Smooth muscle cell (in vitro differentiated cells): ENCODE measurements at regions not wholly inside any gene's neighbourhood (a gene's known extent, or its start where the extent isn't known, plus 50 kb on each side); places are given as distances from the start of the nearest gene placed in this dataset.

Source experiments
- DNase-seq: peaks from one replicate; lab custom pipeline; 2025; ENCODE audit not compliant: unreplicated experiment; lab: John Stamatoyannopoulos, UW
- H2AFZ ChIP-seq: fragments of 200-600 bp; sonication (generic); 2 replicates; pipeline ENCODE4 v1.6.0; 2016; ENCODE audit warnings: antibody characterized with exemption, low read depth, mild to moderate bottlenecking
- H3F3A ChIP-seq: fragments of 200-600 bp; sonication (generic); 2 replicates; pipeline ENCODE4 v1.6.0; 2017; ENCODE audit warnings: antibody characterized with exemption, low read depth
- H3K27ac ChIP-seq: fragments of 200-600 bp; sonication (generic); 2 replicates; pipeline ENCODE4 v1.5.1; 2016; ENCODE audit warnings: low read depth, mild to moderate bottlenecking
- H3K27me3 ChIP-seq: fragments of 200-600 bp; sonication (generic); 2 replicates; pipeline ENCODE4 v1.6.1; 2016; ENCODE audit warnings: low read depth, mild to moderate bottlenecking
- H3K36me3 ChIP-seq: fragments of 200-600 bp; sonication (generic); 2 replicates; pipeline ENCODE4 v1.5.1; 2016; ENCODE audit warnings: low read depth
- H3K4me1 ChIP-seq: fragments of 200-600 bp; sonication (generic); 2 replicates; pipeline ENCODE4 v1.5.1; 2016; ENCODE audit warnings: low read depth
- H3K4me2 ChIP-seq: fragments of 200-600 bp; sonication (generic); 2 replicates; pipeline ENCODE4 v1.6.0; 2016; ENCODE audit warnings: mild to moderate bottlenecking
- H3K4me3 ChIP-seq: fragments of 200-600 bp; sonication (generic); 2 replicates; pipeline ENCODE4 v1.5.1; 2016; ENCODE audit warnings: mild to moderate bottlenecking
- H3K79me2 ChIP-seq: fragments of 200-600 bp; sonication (generic); 2 replicates; pipeline ENCODE4 v1.6.0; 2016; ENCODE audit warnings: low read depth, mild to moderate bottlenecking
- H3K9ac ChIP-seq: fragments of 200-600 bp; sonication (generic); 2 replicates; pipeline ENCODE4 v1.6.0; 2016; ENCODE audit warnings: low read depth
- H3K9me3 ChIP-seq: fragments of 200-600 bp; sonication (generic); replicated peaks from 2 replicates; pipeline ENCODE4 v1.5.1; 2016; ENCODE audit warnings: low read depth
- H4K20me1 ChIP-seq: fragments of 200-600 bp; sonication (generic); 2 replicates; pipeline ENCODE4 v1.6.0; 2016; ENCODE audit warnings: low read depth
- CTCF ChIP-seq: fragments of 200-600 bp; sonication (generic); IDR thresholded peaks from 2 replicates; pipeline ENCODE4 v1.5.1; 2017; ENCODE audit warnings: borderline replicate concordance, mild to moderate bottlenecking, antibody characterized with exemption; ENCODE audit not compliant: insufficient read depth, poor library complexity, severe bottlenecking
- WGBS: methylation state at CpG from one replicate; pipeline ENCODE4 v1.1.7; 2016; ENCODE audit warnings: low lambda C conversion rate; 5-methylcytosine and 5-hydroxymethylcytosine counted together

- H3K27ac ChIP-seq, result no peak overlapping the region
- no peaks in the 10 kb centered on the region for H3K27me3 ChIP-seq
- TF ChIP-seq CTCF, result no peak
- H3K9ac ChIP-seq, result no peak overlapping the region
- no peaks in the 10 kb centered on the region for H3F3A ChIP-seq
- H3K36me3 ChIP-seq, result no peaks in the 10 kb centered on the region
- no peak overlapping the region for H3K4me2 ChIP-seq
- no peaks in the 10 kb centered on the region for H3K4me1 ChIP-seq
- H2AFZ ChIP-seq, result no peak overlapping the region
- no peaks in the 10 kb centered on the region for H3K79me2 ChIP-seq
- 96% methylated on average over 3 of the region's 3 CpGs for WGBS
- DNase-seq, result no peak
- H3K4me3 ChIP-seq, result no peak overlapping the region
- H3K9me3 ChIP-seq, result no peaks in the 10 kb centered on the region
- H4K20me1 ChIP-seq, result no peaks in the 10 kb centered on the region
Measured at GRCh38 chr2:66995636-66996035, 401.5 kb upstream of the ETAA1 start.

- 95% methylated on average over 5 of the region's 5 CpGs for WGBS
- Histone ChIP-seq H3K27me3 (no peaks in the 10 kb centered on the region), H3K9me3 (no peaks in the 10 kb centered on the region), H3K27ac (no peak overlapping the region), H3K4me3 (no peak overlapping the region), H3K4me2 (no peak overlapping the region), H3K79me2 (no peaks in the 10 kb centered on the region), H3F3A (no peaks in the 10 kb centered on the region), H4K20me1 (no peaks in the 10 kb centered on the region), H3K9ac (no peak overlapping the region), H3K4me1 (no peaks in the 10 kb centered on the region), H2AFZ (no peak overlapping the region), H3K36me3 (no peaks in the 10 kb centered on the region)
- peak; percentile 20 for TF ChIP-seq CTCF
- DNase-seq, result no peak
Measured at GRCh38 chr2:67002618-67003371, 394.3 kb upstream of the ETAA1 start.

GRCh38 chr2:67006373-67006960, 390.7 kb upstream of the ETAA1 start:
- H3K27ac ChIP-seq, result no peak overlapping the region
- no peak overlapping the region for H2AFZ ChIP-seq
- H3K79me2 ChIP-seq, result no peaks in the 10 kb centered on the region
- no peaks in the 10 kb centered on the region for H3F3A ChIP-seq
- no peaks in the 10 kb centered on the region for H3K4me1 ChIP-seq
- no peak for TF ChIP-seq CTCF
- H3K9ac ChIP-seq, result no peak overlapping the region
- no peaks in the 10 kb centered on the region for H3K36me3 ChIP-seq
- DNase-seq, result no peak
- no peak overlapping the region for H3K4me2 ChIP-seq
- WGBS, result 92% methylated on average over 5 of the region's 5 CpGs
- no peaks in the 10 kb centered on the region for H4K20me1 ChIP-seq
- no peaks in the 10 kb centered on the region for H3K9me3 ChIP-seq
- H3K4me3 ChIP-seq, result no peak overlapping the region
- no peaks in the 10 kb centered on the region for H3K27me3 ChIP-seq

GRCh38 chr2:67008155-67008554, 389.0 kb upstream of the ETAA1 start:
- no peak overlapping the region for H3K9ac ChIP-seq
- no peaks in the 10 kb centered on the region for H3K36me3 ChIP-seq
- H3K4me2 ChIP-seq, result no peak overlapping the region
- H3K4me1 ChIP-seq, result no peaks in the 10 kb centered on the region
- H3F3A ChIP-seq, result no peaks in the 10 kb centered on the region
- TF ChIP-seq CTCF, result no peak
- WGBS, result 80% methylated on average over 4 of the region's 4 CpGs
- H2AFZ ChIP-seq, result no peak overlapping the region
- no peaks in the 10 kb centered on the region for H3K27me3 ChIP-seq
- H3K27ac ChIP-seq, result no peak overlapping the region
- no peaks in the 10 kb centered on the region for H4K20me1 ChIP-seq
- no peaks in the 10 kb centered on the region for H3K79me2 ChIP-seq
- H3K4me3 ChIP-seq, result no peak overlapping the region
- no peaks in the 10 kb centered on the region for H3K9me3 ChIP-seq
- no peak for DNase-seq
